GM19328 (cell line): ENCODE measurements at regions not wholly inside any gene's neighbourhood (a gene's known extent, or its start where the extent isn't known, plus 50 kb on each side); places are given as distances from the start of the nearest gene placed in this dataset.
A peak's percentile ranks its signal among the peaks of the same experiment; 100 is the strongest.
"Not testable (repeated sequence)": the region's sequence is repeated elsewhere in the genome, so short reads cannot be mapped to it uniquely, and the experiment has no call there.

Experiments
- ATAC-seq: cut with Tn5 transposase; IDR thresholded peaks from one replicate; pipeline ENCODE4 v1.9.1; 2021; ENCODE audit warnings: mild to moderate bottlenecking, moderate library complexity; ENCODE audit not compliant: unreplicated experiment

DNA sequence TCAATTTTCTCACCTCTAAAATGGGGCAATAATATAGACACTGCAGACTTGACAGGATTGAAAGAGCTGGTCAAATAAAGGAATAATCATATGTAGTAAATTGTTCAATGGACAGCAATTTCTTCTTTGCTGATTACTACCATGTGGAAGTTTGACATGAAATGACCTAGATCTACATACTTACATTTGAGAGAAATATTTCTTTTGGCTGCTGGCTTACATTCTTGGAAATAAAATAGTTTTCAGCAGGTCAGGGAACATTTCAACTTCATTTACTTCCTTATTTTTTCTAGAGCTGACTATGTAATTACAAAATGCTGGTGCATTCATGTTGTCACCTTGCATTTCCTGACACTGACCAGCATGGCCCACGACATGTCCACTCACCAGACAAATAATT lies 294.6 kb upstream of the MIR17HG start:
- ATAC-seq, result no peak

DNA sequence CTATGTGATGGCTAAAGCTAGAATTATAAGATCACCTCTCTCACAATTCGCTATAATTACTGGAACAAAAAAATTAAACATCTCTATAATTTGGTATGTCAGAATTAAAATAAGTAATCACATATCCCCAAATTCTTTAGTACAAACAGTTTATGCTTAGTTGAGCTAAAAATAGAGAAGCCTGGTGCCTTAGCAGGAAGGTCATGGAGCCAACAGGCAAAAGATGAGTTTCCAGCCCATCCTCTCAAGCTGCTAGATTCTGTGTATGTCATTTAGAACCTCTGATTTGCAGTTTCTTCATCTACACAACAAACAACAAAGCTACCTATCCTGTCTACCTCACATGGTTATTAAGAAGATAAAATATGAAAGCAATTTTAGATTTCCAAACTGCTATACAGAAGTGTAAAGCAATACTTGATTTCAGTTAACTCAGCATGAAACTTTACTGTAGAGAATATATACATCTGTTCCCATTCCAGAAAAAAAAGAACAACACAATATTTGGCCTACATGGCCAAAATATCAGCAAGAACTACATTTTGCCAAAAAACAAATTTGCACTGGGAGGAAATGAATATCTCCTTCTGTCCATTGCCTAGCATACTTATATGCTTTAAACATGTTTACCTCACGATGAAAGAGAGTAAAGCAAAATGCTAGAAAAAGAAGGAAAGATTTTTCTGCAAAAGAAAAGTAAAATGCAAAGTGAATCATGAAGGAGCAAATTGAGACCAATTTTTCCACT lies 294.0 kb upstream of the MIR17HG start:
- ATAC-seq, result no peak

DNA sequence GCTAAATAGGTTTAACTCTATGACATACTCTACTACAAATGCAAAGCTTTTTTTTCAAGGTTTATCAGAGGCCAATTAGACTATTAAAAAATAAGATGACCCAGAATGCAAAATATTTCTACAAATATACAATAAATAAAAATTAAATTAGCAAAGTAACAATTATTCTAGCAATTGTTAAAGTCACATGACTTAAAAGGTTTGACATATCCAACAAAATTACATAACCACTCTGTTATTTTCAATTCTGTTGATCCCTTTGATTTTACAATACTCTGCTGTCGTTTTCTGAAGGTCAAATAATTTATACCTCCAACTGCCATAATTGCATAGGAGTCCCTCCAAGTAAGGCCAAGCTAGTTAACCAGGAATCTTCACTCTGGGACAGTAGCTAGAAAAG lies 292.6 kb upstream of the MIR17HG start:
- ATAC-seq, result no peak

DNA sequence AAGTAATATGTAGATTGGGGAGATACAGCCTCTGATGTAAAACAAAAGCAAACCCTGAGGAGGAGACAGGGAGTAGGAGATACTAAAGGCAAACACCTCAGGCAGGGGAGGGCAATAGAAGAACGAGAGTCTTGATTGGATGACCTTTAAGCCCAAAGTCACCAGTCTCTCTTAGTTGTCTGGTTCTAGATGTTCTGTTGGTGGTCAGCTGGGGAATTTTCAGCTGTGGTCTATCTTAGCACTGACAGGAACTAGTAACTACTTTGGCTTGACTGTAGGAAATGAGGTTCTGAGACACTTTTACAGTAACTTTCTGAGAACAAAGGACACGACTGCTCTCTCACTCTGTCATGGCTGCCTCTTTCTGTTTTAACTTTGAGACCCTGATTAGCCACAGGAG lies 290.7 kb upstream of the MIR17HG start:
- ATAC-seq, result peak; percentile 68

DNA sequence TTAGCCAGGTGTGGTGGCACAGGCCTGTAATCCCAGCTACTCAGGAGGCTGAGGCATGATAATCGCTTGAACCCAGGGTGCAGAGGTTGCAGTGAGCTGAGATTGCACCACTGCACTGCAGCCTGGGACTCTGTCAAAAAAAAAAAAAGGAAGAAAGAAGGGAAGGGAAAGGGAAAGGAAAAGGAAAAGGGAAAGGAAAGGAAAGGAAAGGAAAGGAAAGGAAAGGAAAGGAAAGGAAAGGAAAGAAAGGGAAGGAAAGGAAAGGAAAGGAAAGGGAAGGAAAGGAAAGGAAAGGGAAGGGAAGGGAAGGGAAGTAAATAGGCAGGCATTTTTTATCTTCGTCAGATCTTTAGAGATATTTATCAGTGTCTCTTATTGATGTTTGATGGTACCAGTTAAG lies 290.0 kb upstream of the MIR17HG start:
- ATAC-seq, result not testable (repeated sequence)

DNA sequence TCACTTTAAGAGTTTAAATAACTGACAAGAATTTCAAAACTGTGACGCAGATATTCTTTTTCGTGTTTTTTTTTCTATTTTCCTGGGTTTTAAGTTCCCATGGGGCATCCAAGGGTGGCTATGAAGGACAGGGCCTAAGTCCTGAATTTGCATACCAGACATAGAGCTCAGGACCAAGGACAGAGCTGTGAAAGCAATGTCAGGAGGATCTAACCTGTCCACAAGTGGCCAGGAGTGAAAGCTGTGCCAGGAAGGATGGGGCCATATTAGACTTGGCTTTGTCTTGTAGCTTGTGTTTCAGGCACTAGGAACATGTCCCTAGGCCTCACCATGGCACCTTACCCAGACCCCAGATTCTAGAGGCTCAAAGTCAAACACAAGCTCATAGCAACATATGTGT lies 289.4 kb upstream of the MIR17HG start:
- no peak for ATAC-seq

DNA sequence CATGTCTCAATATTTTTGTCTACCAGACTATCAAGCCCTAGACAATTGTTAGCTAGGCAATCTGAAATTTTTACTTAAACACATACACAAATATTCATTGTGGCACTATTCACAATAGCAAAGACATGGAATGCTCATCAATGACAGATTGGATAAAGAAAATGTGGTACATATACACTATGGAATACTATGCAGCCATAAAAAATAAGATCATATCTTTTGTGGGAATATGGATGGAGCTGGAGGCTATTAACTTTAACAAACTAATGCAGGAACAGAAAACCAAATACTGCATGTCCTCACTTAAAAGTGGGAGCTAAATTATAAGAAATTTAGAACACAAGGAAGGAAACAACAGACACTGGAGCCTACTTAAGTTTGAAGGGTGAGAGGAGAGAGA lies 288.6 kb upstream of the MIR17HG start:
- ATAC-seq, result no peak

DNA sequence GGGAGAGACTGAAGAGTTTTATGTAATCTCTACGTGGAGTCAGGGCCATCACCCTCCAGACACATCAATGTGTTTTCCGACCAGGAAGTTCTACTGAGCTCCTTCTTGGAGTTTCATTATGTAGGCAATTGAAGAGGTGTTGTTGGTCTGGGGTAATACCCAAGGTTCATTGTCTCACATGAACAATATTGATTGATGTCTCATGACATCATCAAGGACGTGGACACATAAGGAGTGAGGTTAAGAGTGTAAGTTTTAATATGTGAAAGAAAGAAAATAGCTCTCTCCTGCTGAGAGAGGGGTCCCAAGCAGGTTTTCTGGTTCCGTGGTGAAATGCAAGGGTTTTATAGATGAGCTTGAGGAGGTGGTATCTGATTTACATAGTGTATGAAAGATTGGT lies 280.7 kb upstream of the MIR17HG start:
- ATAC-seq, result no peak

DNA sequence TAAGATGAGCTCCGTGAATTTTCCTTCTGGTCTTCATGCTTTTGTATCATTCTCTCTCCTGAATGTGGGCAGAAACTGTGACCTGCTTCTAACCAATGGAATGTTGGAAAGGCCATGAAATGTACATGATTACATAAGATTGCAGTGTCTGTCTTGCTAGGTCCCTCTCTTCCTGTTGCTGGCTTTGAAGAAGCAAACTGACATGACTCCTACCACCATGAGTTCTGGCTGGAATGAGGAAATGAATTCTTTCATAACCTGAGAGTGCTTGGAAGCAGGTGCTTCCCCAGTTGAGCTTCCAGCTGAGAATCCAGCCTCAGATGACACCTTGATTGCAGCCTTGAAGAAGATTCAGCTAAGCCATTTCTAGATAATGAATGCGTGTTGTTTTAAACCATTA lies 275.0 kb upstream of the MIR17HG start:
- no peak for ATAC-seq

DNA sequence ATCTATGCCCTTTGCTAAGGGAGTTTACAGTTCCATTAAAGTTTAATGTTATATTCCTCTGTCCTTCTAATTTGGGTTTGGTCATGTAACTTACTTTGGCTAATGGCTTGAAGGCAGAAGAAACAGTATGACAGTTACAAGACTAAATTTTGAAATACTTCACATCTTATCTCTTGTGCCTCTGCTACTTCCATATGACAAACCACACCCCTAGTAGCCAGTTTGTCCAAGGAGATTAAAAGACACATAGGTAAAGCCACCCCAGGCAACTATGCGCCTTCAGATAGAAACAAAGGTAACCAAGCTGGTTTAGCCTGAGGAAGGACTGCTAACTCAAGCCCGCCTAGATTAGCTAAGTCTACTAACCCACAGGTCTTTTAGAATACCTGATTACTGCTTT lies 273.4 kb upstream of the MIR17HG start:
- ATAC-seq, result no peak

DNA sequence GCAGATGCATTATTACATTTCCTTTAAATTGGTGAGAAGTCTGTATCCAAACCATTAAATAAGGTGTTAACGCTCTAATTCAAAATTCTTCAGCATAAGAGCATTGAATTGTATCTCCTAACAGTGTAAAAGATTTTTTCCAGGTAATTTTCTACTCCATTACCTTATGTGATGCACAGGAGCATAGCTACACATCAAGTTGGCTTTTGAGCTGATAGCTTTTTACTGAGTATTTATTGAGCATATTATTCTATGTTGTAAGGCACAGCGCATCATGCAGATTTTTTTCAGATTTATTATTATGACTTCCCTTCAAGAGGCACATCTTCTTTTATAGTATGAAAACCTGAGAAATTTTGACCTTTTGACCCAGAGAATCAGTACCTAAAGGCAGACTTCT lies 270.7 kb upstream of the MIR17HG start:
- no peak for ATAC-seq

DNA sequence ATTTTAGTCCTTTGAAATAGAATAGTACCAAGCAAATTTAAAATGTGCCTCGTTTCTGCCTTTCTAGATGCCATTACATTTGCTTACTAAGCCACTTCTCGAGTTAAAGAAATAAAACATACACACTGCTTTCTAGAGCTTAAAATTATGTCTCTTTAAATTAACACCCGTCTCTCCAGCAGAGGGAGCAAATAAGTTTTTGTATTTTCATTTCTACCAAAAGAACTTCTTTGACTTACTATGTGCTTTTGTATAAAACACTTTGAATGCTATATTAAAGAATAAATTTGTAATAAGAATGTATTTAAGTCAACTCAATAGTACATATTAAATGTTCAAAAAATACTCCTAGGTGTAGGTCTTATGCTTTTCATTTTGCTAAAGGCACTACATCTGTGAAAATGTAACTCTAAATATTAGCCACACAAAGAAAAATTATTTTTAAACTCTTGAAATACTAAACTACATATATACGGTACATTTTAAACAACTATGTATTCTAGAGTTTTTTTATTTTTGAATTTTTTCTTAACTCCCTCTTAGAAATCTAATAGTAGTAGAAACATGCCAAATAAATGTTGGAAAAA lies 269.3 kb upstream of the MIR17HG start:
- no peak for ATAC-seq

DNA sequence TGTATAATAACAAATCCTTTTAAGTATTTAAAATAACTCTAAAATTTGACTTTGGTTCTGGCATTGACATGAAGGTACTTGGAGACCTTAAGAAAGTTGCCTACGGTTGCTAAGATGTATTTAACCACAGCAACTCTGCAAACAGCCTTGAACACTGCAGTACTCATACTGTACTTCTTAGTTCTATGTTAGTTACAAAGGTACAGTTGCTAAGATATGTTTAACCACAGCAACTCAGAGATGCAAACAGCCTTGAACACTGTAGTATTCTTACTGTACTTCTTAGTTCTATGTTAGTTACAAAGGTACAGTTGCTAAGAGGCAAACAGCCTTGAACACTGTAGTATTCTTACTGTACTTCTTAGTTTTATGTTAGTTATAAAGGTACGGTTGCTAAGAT lies 268.3 kb upstream of the MIR17HG start:
- ATAC-seq, result no peak

DNA sequence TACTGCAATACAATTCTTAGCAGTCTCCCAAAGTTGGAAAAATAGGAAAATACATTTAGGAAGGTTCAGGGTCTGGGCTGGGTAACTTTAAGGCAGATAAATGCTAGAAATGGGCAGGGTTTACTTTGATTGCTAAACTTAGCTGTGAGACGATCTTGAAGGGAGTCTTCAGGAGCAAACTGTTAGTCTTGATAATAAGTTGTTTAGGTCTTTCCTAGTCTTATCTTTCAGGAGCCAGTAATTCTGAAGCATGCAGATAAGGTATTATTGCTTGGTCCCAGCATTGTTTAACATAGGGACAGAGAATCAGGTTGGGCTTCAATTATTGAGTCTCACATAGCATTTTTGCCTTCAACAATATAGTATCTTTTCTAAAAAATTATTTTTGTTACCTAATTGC lies 262.4 kb upstream of the MIR17HG start:
- no peak for ATAC-seq

DNA sequence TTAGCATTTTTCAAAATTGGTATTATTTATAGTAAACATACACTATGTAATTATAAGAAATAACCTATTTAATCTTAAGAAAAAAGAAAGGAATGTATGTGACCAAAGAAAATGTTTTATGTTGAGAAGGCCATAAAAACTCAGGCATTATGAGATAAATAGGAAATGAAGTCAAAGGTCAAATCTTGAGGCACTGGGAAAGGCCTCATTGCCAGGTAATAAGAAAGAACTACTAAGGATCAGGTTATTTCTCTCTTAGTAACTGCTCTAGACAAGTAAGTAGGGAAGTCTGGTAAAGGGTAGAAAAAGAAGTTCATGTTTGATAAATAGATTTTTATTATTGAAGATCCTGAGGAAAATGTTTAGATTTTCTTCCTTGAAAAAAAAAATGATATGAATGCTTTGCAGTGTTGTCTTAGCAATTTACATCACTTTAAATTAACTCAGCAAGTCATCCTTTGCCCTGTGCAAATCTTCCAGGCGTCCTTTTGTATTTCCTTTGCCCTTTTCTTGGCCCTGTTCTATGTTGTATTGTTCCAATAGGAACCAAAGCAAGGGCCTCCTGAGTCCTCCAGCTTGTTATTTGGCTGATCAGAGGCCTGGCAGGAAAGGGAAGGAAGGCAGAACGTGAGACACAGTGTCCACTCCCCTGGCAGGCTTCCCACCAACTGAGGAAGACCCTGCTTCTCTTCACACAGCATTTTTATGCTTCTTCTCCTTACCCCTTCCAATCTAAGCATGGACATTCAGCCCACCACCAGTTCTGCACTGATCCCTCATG lies 260.4 kb upstream of the MIR17HG start:
- no peak for ATAC-seq

DNA sequence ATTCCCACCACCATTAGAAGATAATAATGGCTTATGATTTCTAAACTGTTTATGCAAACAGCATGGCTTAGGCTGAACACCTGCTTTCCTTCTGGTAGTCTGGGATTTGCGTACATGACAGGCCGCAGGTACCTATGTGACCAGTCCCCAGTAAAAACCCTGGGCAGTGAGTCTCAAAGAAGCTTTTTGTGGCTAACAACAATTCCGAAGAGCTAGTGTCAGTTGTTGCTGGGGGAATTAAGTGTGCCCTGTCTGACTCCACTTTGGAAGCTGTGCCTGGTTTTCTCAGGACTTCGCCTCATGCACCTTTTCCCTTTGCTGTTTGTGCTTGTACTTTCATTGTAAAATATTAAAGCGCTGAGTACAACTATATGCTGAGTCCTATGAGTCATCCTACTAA lies 250.2 kb upstream of the MIR17HG start:
- ATAC-seq, result no peak

DNA sequence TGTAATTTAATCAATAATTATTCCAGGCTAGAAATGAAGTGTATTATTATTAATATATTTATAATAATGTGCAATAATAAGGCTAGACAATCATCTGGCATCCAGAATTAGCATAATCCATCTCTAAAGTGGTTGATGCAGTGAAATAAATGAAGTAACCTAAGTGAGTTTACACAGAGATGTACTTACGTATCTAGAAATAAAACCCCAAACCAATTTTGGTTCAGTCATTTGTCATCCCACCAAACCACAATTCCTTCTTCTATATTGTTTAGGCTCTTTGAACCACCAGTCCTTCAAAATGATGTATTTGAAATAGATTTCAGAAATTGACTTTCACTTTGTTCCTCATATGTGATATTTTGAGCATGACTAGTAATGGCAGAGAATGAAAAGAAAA lies 247.6 kb upstream of the MIR17HG start:
- ATAC-seq, result no peak

DNA sequence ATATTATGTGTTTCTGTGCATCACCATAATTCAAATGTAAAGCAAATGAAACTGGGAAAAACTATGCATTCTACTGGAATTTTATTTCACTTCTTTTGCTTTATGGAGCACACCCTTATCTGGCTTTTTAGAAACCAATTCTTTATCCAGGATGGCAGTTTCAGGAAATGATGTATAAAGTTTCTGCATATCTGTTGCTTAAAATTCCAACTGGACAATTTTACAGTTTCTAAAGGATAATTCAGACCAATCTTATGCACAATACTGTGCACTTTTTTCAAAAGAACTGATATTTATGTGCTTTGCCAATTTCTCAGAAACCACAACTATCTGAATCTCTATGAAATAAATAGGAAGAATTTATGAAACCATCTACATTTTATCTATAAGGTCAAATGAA lies 246.5 kb upstream of the MIR17HG start:
- no peak for ATAC-seq

DNA sequence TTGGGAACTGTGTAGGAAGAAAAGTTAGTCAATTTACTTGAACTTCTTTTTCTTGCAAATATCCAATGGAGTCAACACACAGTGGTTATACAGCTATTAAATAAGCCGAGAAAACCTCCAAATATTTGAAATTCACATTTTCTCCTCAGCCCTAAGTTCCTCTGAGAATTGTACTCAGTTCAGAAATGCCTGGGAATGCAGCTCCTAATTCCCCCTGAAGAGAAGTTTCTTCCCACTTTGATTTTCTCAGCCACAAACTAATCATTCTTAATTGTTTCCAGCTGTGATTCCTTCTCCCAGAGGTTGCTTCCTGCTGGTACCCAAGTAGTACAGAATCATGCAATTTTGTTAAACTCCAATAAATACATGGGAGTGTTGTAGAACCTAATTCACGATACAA lies 246.1 kb upstream of the MIR17HG start:
- ATAC-seq, result no peak

DNA sequence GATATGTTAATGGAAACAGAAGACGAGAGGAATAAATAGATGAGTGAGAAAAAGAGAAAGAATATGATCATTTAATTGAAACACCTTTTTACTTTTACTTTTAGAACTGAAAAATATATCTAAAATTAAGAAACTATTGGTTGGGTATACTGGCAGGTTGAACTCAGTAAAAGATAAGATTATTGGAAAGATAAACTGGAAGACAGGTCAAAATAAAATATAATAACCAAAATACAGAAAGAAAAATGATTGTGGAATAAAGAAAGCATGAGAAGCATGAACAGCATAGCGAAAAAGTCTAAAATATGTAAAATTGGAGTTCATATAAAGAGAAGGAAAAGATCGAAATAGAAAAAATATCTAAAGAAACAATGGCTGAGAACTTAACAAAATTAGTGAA lies 242.2 kb upstream of the MIR17HG start:
- no peak for ATAC-seq

DNA sequence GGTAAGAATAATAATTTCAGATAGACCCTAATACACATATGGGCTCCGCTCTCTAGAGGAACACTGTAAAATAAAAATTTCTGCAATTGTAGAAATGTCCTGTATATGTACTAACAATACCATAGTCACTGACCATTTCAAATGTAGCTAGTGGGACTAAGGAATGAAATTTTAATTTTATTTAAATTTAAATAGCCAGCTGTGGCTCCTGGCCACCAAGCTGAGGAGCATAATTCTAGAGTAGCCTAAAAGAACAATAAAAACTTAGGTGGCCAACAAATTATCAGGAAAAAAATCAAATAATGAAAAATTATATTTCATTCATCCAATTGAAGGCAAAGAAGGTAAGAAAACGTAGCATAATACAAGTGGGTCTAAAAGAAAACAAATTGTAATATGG lies 240.9 kb upstream of the MIR17HG start:
- no peak for ATAC-seq

DNA sequence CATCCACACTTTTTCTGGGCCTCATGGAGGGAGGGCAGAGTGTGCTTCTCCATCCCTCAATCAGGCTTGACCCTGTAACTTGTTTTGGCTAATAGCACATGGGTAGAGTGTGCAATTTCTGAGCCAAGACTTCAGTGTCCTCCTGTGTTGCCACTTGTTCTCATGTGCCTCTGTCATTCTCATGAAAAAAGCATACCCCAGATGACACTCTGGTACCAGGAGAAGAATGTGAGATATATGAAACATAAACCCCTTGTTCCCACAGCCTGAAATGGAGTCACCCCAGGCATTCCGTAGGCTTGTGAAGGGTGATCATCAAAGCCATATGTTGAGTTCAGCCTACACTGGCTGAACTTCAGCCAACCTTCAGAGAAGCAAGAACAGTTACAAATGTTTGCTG lies 239.2 kb upstream of the MIR17HG start:
- no peak for ATAC-seq
